ENCODE measurements at regions not wholly inside any gene's neighbourhood (a gene's known extent, or its start where the extent isn't known, plus 50 kb on each side); places are given as distances from the start of the nearest gene placed in this dataset.

GRCh38 chr7:118057404-118057803 is 126.6 kb upstream of the LSM8 start:
- DNase-seq (no peak), ATAC-seq (ENCODE audit: poor library complexity) (no peak)
- intact Hi-C loops (cut with DNase I): no loop called here

GRCh38 chr7:118059209-118059608 is 124.8 kb upstream of the LSM8 start:
- DNase-seq (no peak), ATAC-seq (ENCODE audit: poor library complexity) (no peak)
- intact Hi-C loops (cut with DNase I): no loop called here

GRCh38 chr7:118060692-118061091 is 123.3 kb upstream of the LSM8 start:
- ATAC-seq (ENCODE audit: poor library complexity) (no peak), DNase-seq (no peak)
- intact Hi-C loops (cut with DNase I): no loop called here

- DNase-seq: no peak
- no peak for ATAC-seq (ENCODE audit: poor library complexity)
- intact Hi-C loops (cut with DNase I): no loop called here
Observed at GRCh38 chr7:118061386-118061785, 122.6 kb upstream of the LSM8 start.

GRCh38 chr7:118072893-118073674 is 110.9 kb upstream of the LSM8 start:
- ATAC-seq (ENCODE audit: poor library complexity) (no peak), DNase-seq (no peak)
- intact Hi-C loops (cut with DNase I): no loop called here

GRCh38 chr7:118075936-118076335 is 108.0 kb upstream of the LSM8 start:
- no peak for DNase-seq
- intact Hi-C loops (cut with DNase I): no loop called here
- ATAC-seq (ENCODE audit: poor library complexity): no peak

GRCh38 chr7:118076564-118076963 is 107.4 kb upstream of the LSM8 start:
- no peak for DNase-seq
- intact Hi-C loops (cut with DNase I): no loop called here
- ATAC-seq (ENCODE audit: poor library complexity): no peak

- DNase-seq: no peak
- intact Hi-C loops (cut with DNase I): no loop called here
- ATAC-seq (ENCODE audit: poor library complexity): no peak
Observed at GRCh38 chr7:118078015-118078414, 105.9 kb upstream of the LSM8 start.

GRCh38 chr7:118079369-118079768 is 104.6 kb upstream of the LSM8 start:
- DNase-seq: no peak
- intact Hi-C loops (cut with DNase I): no loop called here
- no peak for ATAC-seq (ENCODE audit: poor library complexity)

GRCh38 chr7:118080947-118081346 is 103.0 kb upstream of the LSM8 start:
- no peak for ATAC-seq (ENCODE audit: poor library complexity)
- intact Hi-C loops (cut with DNase I): no loop called here
- no peak for DNase-seq

- DNase-seq (no peak), ATAC-seq (ENCODE audit: poor library complexity) (no peak)
- intact Hi-C loops (cut with DNase I): no loop called here
Observed at GRCh38 chr7:118082506-118082905, 101.5 kb upstream of the LSM8 start.

- ATAC-seq (ENCODE audit: poor library complexity): no peak
- DNase-seq: no peak
- intact Hi-C loops (cut with DNase I): no loop called here
Observed at GRCh38 chr7:118085000-118085399, 99.0 kb upstream of the LSM8 start.

- no peak for ATAC-seq (ENCODE audit: poor library complexity)
- intact Hi-C loops (cut with DNase I): no loop called here
- no peak for DNase-seq
Observed at GRCh38 chr7:118087126-118087525, 96.8 kb upstream of the LSM8 start.

- intact Hi-C loops (cut with DNase I): no loop called here
- no peak for ATAC-seq (ENCODE audit: poor library complexity)
- DNase-seq: no peak
Observed at GRCh38 chr7:118094044-118094443, 89.9 kb upstream of the LSM8 start.

GRCh38 chr7:118104812-118105441 is 79.0 kb upstream of the LSM8 start:
- no peak for DNase-seq
- ATAC-seq (ENCODE audit: poor library complexity): no peak
- intact Hi-C loops (cut with DNase I): no loop called here

GRCh38 chr7:118109607-118110006 is 74.4 kb upstream of the LSM8 start:
- DNase-seq (no peak), ATAC-seq (ENCODE audit: poor library complexity) (no peak)
- intact Hi-C loops (cut with DNase I): no loop called here

GRCh38 chr7:118110178-118110925 is 73.6 kb upstream of the LSM8 start:
- intact Hi-C loops (cut with DNase I): no loop called here
- ATAC-seq (ENCODE audit: poor library complexity) (no peak), DNase-seq (no peak)

GRCh38 chr7:118111347-118111746 is 72.6 kb upstream of the LSM8 start:
- no peak for ATAC-seq (ENCODE audit: poor library complexity)
- DNase-seq: no peak
- intact Hi-C loops (cut with DNase I): no loop called here

GRCh38 chr7:118114175-118114574 is 69.8 kb upstream of the LSM8 start:
- no peak for ATAC-seq (ENCODE audit: poor library complexity)
- intact Hi-C loops (cut with DNase I): no loop called here

More at GRCh38 chr7:118114175-118114574, 69.8 kb upstream of the LSM8 start:
- no peak for DNase-seq
